Panc1 (cell line): ENCODE measurements at regions not wholly inside any gene's neighbourhood (a gene's known extent, or its start where the extent isn't known, plus 50 kb on each side); places are given as distances from the start of the nearest gene placed in this dataset.

Experiments
- POLR2AphosphoS5 ChIP-seq: IDR thresholded peaks from 2 replicates; pipeline ENCODE4 v1.6.1; 2012; ENCODE audit warnings: mild to moderate bottlenecking, low read depth, low read length, moderate library complexity
- SIN3A ChIP-seq: IDR thresholded peaks from 2 replicates; pipeline ENCODE4 v1.6.1; 2012; ENCODE audit warnings: low read depth, mild to moderate bottlenecking, low read length, moderate library complexity, borderline replicate concordance; ENCODE audit not compliant: insufficient read depth
- TF ChIP-seq, protein P1 (sequence below): fragments of 450-650 bp; IDR thresholded peaks from 2 replicates; pipeline ENCODE4 v1.5.1; 2017; ENCODE audit warnings: mild to moderate bottlenecking
- TF ChIP-seq, protein P2 (sequence below), 2 experiments: IDR thresholded peaks; 2 replicates each; pipeline ENCODE4 v1.6.1; 2011 to 2012; ENCODE audit warnings: low read depth in 2 of 2, control low read depth in 1 of 2, low read length in 1 of 2, mild to moderate bottlenecking in 1 of 2, moderate library complexity in 1 of 2; ENCODE audit not compliant: insufficient read depth in 1 of 2

DNA sequence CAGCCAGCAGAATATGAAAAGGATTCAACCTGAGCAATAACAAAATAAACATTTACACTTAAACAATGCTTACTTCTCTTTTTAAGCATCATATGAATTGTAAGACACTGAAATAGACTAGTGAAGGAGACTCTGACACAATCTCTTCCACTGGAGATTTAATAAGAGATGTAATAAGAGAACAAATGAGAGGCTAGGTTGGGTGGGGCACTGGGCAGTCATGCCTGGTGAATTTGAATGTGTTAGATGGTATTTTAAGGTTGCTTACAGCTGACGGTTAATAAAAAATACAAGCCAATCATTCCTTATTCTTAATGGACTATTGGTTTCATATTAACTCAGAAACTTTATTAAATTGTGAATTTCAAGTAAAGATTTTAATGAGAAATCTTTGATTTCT lies 105.9 kb upstream of the TARS1 start:
- TF ChIP-seq, protein P1, sequence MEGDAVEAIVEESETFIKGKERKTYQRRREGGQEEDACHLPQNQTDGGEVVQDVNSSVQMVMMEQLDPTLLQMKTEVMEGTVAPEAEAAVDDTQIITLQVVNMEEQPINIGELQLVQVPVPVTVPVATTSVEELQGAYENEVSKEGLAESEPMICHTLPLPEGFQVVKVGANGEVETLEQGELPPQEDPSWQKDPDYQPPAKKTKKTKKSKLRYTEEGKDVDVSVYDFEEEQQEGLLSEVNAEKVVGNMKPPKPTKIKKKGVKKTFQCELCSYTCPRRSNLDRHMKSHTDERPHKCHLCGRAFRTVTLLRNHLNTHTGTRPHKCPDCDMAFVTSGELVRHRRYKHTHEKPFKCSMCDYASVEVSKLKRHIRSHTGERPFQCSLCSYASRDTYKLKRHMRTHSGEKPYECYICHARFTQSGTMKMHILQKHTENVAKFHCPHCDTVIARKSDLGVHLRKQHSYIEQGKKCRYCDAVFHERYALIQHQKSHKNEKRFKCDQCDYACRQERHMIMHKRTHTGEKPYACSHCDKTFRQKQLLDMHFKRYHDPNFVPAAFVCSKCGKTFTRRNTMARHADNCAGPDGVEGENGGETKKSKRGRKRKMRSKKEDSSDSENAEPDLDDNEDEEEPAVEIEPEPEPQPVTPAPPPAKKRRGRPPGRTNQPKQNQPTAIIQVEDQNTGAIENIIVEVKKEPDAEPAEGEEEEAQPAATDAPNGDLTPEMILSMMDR, result no peak
- TF ChIP-seq, protein P2, sequence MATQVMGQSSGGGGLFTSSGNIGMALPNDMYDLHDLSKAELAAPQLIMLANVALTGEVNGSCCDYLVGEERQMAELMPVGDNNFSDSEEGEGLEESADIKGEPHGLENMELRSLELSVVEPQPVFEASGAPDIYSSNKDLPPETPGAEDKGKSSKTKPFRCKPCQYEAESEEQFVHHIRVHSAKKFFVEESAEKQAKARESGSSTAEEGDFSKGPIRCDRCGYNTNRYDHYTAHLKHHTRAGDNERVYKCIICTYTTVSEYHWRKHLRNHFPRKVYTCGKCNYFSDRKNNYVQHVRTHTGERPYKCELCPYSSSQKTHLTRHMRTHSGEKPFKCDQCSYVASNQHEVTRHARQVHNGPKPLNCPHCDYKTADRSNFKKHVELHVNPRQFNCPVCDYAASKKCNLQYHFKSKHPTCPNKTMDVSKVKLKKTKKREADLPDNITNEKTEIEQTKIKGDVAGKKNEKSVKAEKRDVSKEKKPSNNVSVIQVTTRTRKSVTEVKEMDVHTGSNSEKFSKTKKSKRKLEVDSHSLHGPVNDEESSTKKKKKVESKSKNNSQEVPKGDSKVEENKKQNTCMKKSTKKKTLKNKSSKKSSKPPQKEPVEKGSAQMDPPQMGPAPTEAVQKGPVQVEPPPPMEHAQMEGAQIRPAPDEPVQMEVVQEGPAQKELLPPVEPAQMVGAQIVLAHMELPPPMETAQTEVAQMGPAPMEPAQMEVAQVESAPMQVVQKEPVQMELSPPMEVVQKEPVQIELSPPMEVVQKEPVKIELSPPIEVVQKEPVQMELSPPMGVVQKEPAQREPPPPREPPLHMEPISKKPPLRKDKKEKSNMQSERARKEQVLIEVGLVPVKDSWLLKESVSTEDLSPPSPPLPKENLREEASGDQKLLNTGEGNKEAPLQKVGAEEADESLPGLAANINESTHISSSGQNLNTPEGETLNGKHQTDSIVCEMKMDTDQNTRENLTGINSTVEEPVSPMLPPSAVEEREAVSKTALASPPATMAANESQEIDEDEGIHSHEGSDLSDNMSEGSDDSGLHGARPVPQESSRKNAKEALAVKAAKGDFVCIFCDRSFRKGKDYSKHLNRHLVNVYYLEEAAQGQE (IDR thresholded peaks at IDR 0.05; ENCODE audit: insufficient read depth in 1 of 2, low read depth in 2 of 2, low read length in 1 of 2), result no peak
- TF ChIP-seq POLR2AphosphoS5 (no peak), SIN3A (no peak)
